ENCODE measurements at regions not wholly inside any gene's neighbourhood (a gene's known extent, or its start where the extent isn't known, plus 50 kb on each side); places are given as distances from the start of the nearest gene placed in this dataset.

GRCh38 chr1:182330303-182330702 is 61.3 kb downstream of the GLUL start:
- TF ChIP-seq, protein P1, sequence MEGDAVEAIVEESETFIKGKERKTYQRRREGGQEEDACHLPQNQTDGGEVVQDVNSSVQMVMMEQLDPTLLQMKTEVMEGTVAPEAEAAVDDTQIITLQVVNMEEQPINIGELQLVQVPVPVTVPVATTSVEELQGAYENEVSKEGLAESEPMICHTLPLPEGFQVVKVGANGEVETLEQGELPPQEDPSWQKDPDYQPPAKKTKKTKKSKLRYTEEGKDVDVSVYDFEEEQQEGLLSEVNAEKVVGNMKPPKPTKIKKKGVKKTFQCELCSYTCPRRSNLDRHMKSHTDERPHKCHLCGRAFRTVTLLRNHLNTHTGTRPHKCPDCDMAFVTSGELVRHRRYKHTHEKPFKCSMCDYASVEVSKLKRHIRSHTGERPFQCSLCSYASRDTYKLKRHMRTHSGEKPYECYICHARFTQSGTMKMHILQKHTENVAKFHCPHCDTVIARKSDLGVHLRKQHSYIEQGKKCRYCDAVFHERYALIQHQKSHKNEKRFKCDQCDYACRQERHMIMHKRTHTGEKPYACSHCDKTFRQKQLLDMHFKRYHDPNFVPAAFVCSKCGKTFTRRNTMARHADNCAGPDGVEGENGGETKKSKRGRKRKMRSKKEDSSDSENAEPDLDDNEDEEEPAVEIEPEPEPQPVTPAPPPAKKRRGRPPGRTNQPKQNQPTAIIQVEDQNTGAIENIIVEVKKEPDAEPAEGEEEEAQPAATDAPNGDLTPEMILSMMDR (IDR thresholded peaks at IDR 0.05): no peak
- no peak for TF ChIP-seq POLR2A (IDR thresholded peaks at IDR 0.05)
